Liver (tissue), 8 donors: ENCODE measurements at regions not wholly inside any gene's neighbourhood (a gene's known extent, or its start where the extent isn't known, plus 50 kb on each side); places are given as distances from the start of the nearest gene placed in this dataset.

Experiments
- DNase-seq: peaks from one replicate; pipeline ENCODE4 v3.0.0-alpha.2; 2017; ENCODE audit warnings: low spot score
- H3K27ac ChIP-seq, 2 donors: one replicate each; pipeline ENCODE4 v1.7.0; 2013; ENCODE audit warnings: inconsistent platforms in 2 of 2, low read length in 2 of 2, control low read depth in 1 of 2, low read depth in 1 of 2, mild to moderate bottlenecking in 1 of 2
- H3K27me3 ChIP-seq, 4 donors: one replicate each; pipeline versions ENCODE4 v1.6.1 to v1.7.0; 2013; ENCODE audit warnings: low read length in 3 of 4, inconsistent platforms in 1 of 4, mild to moderate bottlenecking in 1 of 4, moderate library complexity in 1 of 4; ENCODE audit not compliant: control insufficient read depth in 4 of 4, insufficient read depth in 4 of 4
- H3K36me3 ChIP-seq, 4 donors: one replicate each; pipeline versions ENCODE4 v1.6.1 to v1.7.0; 2013; ENCODE audit warnings: low read length in 3 of 4, mild to moderate bottlenecking in 3 of 4, low read depth in 1 of 4, moderate library complexity in 1 of 4; ENCODE audit not compliant: control insufficient read depth in 4 of 4, insufficient read depth in 3 of 4
- H3K4me1 ChIP-seq, 4 donors: one replicate each; pipeline versions ENCODE4 v1.6.1 to v1.7.0; 2013; ENCODE audit warnings: low read length in 3 of 4, mild to moderate bottlenecking in 3 of 4, moderate library complexity in 1 of 4; ENCODE audit not compliant: control insufficient read depth in 4 of 4, insufficient read depth in 4 of 4
- H3K4me3 ChIP-seq, 3 donors: one replicate each; pipeline versions ENCODE4 v1.6.1 to v1.7.0; 2013; ENCODE audit warnings: low read length in 3 of 3, control low read depth in 1 of 3, low read depth in 1 of 3, mild to moderate bottlenecking in 1 of 3
- H3K9ac ChIP-seq, 2 donors: one replicate each; pipeline ENCODE4 v1.7.0; 2013; ENCODE audit warnings: low read length in 2 of 2, mild to moderate bottlenecking in 2 of 2, moderate library complexity in 2 of 2, control low read depth in 1 of 2, low read depth in 1 of 2
- H3K9me3 ChIP-seq, 4 donors: one replicate each; pipeline versions ENCODE4 v1.6.1 to v1.7.0; 2013; ENCODE audit warnings: low read length in 3 of 4; ENCODE audit not compliant: control insufficient read depth in 4 of 4
- EGR1 ChIP-seq, 2 donors: IDR thresholded peaks; 2 replicates each; pipeline ENCODE4 v1.6.1; 2016 to 2018; ENCODE audit warnings: antibody characterized with exemption in 2 of 2, low read depth in 2 of 2
- FOXA1 ChIP-seq: IDR thresholded peaks from 2 replicates; pipeline ENCODE4 v1.6.1; 2016; ENCODE audit warnings: antibody characterized with exemption
- FOXA2 ChIP-seq: IDR thresholded peaks from 2 replicates; pipeline ENCODE4 v1.6.1; 2016; ENCODE audit warnings: antibody characterized with exemption
- GABPA ChIP-seq, 2 donors: IDR thresholded peaks in 1 of 2; conservative IDR thresholded peaks in 1 of 2; 2 replicates each; pipeline ENCODE4 v1.6.1; 2016; ENCODE audit warnings: antibody characterized with exemption in 2 of 2, mild to moderate bottlenecking in 1 of 2, moderate library complexity in 1 of 2
- HNF4A ChIP-seq, 2 donors: conservative IDR thresholded peaks; 2 replicates each; pipeline ENCODE4 v1.6.1; 2016; ENCODE audit warnings: antibody characterized with exemption in 2 of 2, mild to moderate bottlenecking in 2 of 2
- HNF4G ChIP-seq: IDR thresholded peaks from 2 replicates; pipeline ENCODE4 v1.6.1; 2016; ENCODE audit warnings: antibody characterized with exemption
- JUND ChIP-seq, 2 donors: IDR thresholded peaks; 2 replicates each; pipeline ENCODE4 v1.6.1; 2016; ENCODE audit warnings: antibody characterized with exemption in 2 of 2
- NR2F2 ChIP-seq: IDR thresholded peaks from 2 replicates; pipeline ENCODE4 v1.6.1; 2016; ENCODE audit warnings: antibody characterized with exemption
- RAD21 ChIP-seq, 2 donors: IDR thresholded peaks; 2 replicates each; pipeline ENCODE4 v1.6.1; 2016; ENCODE audit warnings: antibody characterized with exemption in 2 of 2, mild to moderate bottlenecking in 2 of 2
- RXRA ChIP-seq, 2 donors: IDR thresholded peaks; 2 replicates each; pipeline ENCODE4 v1.6.1; 2017 to 2018; ENCODE audit warnings: antibody characterized with exemption in 2 of 2, mild to moderate bottlenecking in 1 of 2
- SP1 ChIP-seq: IDR thresholded peaks from 2 replicates; pipeline ENCODE4 v1.6.1; 2018; ENCODE audit warnings: antibody characterized with exemption, mild to moderate bottlenecking
- TAF1 ChIP-seq: conservative IDR thresholded peaks from 2 replicates; pipeline ENCODE4 v1.6.1; 2016; ENCODE audit warnings: antibody characterized with exemption, mild to moderate bottlenecking
- YY1 ChIP-seq: IDR thresholded peaks from 2 replicates; pipeline ENCODE4 v1.6.1; 2016; ENCODE audit warnings: antibody characterized with exemption, mild to moderate bottlenecking
- WGBS: extraction: QIAGEN DNeasy Blood & Tissue Kit; methylation state at CpG from one replicate; pipeline ENCODE4 v1.1.7; 2013; 5-methylcytosine and 5-hydroxymethylcytosine counted together
- TF ChIP-seq, protein P1 (sequence below): IDR thresholded peaks from 2 replicates; pipeline ENCODE4 v1.6.1; 2016; ENCODE audit warnings: antibody characterized with exemption
- TF ChIP-seq, protein P2 (sequence below): IDR thresholded peaks from 2 replicates; pipeline ENCODE4 v1.6.1; 2016; ENCODE audit warnings: antibody characterized with exemption, mild to moderate bottlenecking
- TF ChIP-seq, protein P3 (sequence below): fragments of 150-350 bp; IDR thresholded peaks from 2 replicates; pipeline ENCODE4 v1.5.1; 2017; ENCODE audit warnings: improper control_type of control experiment, low read depth, low read length; ENCODE audit not compliant: missing input control
- TF ChIP-seq, protein P4 (sequence below): IDR thresholded peaks from 2 replicates; pipeline ENCODE4 v1.6.1; 2016; ENCODE audit warnings: antibody characterized with exemption
- TF ChIP-seq, protein P5 (sequence below): IDR thresholded peaks from 2 replicates; pipeline ENCODE4 v1.6.1; 2016; ENCODE audit warnings: antibody characterized with exemption
- donor health status: healthy.
- donor health status: healthy.
- donor health status: healthy.
- donor health status: healthy.
- donor health status: healthy.

DNA sequence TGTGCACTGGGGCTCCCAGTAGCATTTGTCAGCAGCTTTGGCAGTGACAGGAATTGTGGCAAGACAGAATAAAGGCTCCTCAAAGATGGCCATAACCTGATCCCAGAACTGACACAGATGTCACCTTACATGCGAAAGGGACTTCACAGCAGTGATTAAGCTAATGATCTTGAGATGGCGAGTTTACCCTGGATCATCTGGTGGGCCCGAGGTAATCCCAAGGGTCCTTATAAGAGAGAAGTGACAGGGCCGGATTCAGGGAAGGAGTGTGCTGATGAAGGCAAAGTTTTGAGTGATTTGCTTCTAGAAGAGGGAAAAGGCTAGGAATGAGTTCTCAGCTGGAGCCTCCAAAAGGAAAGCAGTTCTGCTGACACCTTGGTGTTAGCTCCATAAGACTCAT lies 333.9 kb downstream of the LPIN1 start:
- H3K27me3 ChIP-seq = no peaks in the 10 kb centered on the region
- H3K9ac ChIP-seq = no peak overlapping the region
- TF ChIP-seq, protein P1, sequence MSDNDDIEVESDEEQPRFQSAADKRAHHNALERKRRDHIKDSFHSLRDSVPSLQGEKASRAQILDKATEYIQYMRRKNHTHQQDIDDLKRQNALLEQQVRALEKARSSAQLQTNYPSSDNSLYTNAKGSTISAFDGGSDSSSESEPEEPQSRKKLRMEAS = no peak
- no peak for TF ChIP-seq JUND (IDR thresholded peaks at IDR 0.05)
- no peak for TF ChIP-seq GABPA (IDR thresholded peaks at IDR 0.05 in 1 of 2, conservative IDR thresholded peaks at IDR 0.05 in 1 of 2)
- TF ChIP-seq, protein P2, sequence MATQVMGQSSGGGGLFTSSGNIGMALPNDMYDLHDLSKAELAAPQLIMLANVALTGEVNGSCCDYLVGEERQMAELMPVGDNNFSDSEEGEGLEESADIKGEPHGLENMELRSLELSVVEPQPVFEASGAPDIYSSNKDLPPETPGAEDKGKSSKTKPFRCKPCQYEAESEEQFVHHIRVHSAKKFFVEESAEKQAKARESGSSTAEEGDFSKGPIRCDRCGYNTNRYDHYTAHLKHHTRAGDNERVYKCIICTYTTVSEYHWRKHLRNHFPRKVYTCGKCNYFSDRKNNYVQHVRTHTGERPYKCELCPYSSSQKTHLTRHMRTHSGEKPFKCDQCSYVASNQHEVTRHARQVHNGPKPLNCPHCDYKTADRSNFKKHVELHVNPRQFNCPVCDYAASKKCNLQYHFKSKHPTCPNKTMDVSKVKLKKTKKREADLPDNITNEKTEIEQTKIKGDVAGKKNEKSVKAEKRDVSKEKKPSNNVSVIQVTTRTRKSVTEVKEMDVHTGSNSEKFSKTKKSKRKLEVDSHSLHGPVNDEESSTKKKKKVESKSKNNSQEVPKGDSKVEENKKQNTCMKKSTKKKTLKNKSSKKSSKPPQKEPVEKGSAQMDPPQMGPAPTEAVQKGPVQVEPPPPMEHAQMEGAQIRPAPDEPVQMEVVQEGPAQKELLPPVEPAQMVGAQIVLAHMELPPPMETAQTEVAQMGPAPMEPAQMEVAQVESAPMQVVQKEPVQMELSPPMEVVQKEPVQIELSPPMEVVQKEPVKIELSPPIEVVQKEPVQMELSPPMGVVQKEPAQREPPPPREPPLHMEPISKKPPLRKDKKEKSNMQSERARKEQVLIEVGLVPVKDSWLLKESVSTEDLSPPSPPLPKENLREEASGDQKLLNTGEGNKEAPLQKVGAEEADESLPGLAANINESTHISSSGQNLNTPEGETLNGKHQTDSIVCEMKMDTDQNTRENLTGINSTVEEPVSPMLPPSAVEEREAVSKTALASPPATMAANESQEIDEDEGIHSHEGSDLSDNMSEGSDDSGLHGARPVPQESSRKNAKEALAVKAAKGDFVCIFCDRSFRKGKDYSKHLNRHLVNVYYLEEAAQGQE = no peak
- TF ChIP-seq NR2F2 = no peak
- TF ChIP-seq FOXA2 = no peak
- no peak for TF ChIP-seq FOXA1
- no peak for TF ChIP-seq HNF4G
- no peak for TF ChIP-seq RAD21 (IDR thresholded peaks at IDR 0.05)
- TF ChIP-seq HNF4A (conservative IDR thresholded peaks at IDR 0.05) = no peak
- TF ChIP-seq TAF1 = no peak
- TF ChIP-seq, protein P3, sequence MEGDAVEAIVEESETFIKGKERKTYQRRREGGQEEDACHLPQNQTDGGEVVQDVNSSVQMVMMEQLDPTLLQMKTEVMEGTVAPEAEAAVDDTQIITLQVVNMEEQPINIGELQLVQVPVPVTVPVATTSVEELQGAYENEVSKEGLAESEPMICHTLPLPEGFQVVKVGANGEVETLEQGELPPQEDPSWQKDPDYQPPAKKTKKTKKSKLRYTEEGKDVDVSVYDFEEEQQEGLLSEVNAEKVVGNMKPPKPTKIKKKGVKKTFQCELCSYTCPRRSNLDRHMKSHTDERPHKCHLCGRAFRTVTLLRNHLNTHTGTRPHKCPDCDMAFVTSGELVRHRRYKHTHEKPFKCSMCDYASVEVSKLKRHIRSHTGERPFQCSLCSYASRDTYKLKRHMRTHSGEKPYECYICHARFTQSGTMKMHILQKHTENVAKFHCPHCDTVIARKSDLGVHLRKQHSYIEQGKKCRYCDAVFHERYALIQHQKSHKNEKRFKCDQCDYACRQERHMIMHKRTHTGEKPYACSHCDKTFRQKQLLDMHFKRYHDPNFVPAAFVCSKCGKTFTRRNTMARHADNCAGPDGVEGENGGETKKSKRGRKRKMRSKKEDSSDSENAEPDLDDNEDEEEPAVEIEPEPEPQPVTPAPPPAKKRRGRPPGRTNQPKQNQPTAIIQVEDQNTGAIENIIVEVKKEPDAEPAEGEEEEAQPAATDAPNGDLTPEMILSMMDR = no peak
- TF ChIP-seq EGR1 (IDR thresholded peaks at IDR 0.05; ENCODE audit: low read depth in 2 of 2) = no peak
- TF ChIP-seq RXRA (IDR thresholded peaks at IDR 0.05) = no peak
- TF ChIP-seq, protein P4, sequence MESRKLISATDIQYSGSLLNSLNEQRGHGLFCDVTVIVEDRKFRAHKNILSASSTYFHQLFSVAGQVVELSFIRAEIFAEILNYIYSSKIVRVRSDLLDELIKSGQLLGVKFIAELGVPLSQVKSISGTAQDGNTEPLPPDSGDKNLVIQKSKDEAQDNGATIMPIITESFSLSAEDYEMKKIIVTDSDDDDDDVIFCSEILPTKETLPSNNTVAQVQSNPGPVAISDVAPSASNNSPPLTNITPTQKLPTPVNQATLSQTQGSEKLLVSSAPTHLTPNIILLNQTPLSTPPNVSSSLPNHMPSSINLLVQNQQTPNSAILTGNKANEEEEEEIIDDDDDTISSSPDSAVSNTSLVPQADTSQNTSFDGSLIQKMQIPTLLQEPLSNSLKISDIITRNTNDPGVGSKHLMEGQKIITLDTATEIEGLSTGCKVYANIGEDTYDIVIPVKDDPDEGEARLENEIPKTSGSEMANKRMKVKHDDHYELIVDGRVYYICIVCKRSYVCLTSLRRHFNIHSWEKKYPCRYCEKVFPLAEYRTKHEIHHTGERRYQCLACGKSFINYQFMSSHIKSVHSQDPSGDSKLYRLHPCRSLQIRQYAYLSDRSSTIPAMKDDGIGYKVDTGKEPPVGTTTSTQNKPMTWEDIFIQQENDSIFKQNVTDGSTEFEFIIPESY = no peak
- TF ChIP-seq, protein P5, sequence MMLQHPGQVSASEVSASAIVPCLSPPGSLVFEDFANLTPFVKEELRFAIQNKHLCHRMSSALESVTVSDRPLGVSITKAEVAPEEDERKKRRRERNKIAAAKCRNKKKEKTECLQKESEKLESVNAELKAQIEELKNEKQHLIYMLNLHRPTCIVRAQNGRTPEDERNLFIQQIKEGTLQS = no peak
- no peak for TF ChIP-seq YY1
- TF ChIP-seq SP1 = no peak

More for the DNA sequence above, 333.9 kb downstream of the LPIN1 start:
- no peak for DNase-seq
- 85% methylated on average over 4 of the region's 4 CpGs for WGBS
- Histone ChIP-seq H3K4me3 (no peak overlapping the region), H3K4me1 (no peaks in the 10 kb centered on the region), H3K36me3 (no peaks in the 10 kb centered on the region), H3K27ac (no peak overlapping the region), H3K9me3 (no peaks in the 10 kb centered on the region)
